ENCODE measurements at regions not wholly inside any gene's neighbourhood (a gene's known extent, or its start where the extent isn't known, plus 50 kb on each side); places are given as distances from the start of the nearest gene placed in this dataset.

DNA sequence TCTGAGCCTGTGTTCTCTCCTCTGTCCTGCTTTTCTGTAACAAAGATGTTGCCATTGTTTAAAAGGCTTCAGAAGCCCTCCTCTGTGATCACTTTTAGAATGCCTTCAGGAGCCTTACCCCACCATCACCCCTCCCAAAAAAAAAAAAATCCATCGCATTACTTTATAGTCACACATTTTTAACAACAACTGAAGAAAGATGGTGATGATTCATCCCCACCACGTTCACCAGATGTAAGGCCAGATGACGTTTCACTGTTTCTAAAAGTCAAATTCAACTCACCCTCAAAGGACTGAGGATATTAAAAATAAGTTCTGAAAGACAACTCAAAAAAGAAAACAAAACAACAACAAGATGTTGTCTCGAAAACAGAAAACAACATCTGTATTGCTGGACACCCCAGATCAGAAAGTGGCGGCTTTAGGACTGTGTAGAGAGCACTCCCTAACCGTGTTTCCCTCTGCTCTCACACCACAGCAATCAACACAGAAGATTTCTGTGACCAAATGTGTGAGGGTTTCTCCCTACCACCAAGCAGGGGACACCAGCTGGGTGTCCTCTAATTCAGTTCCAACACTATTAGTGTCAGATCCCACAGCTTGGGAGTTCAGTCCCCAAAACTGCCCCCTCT is 61.9 kb upstream of the CREB1 start:
- Histone ChIP-seq H4K20me1 (ENCODE audit: insufficient read depth) (no peaks in the 10 kb centered on the region), H3K9me3 (ENCODE audit: low read length) (no peaks in the 10 kb centered on the region), H3F3A (ENCODE audit: insufficient read depth, low read length, poor library complexity, severe bottlenecking) (no peaks in the 10 kb centered on the region), H3K27me3 (ENCODE audit: insufficient read depth, low read depth, low read length) (no peaks in the 10 kb centered on the region), H2AFZ (ENCODE audit: low read depth, low read length) (no peak overlapping the region), H3K4me3 (ENCODE audit: low read length) (no peak overlapping the region), H3K36me3 (ENCODE audit: insufficient read depth, low read length) (no peaks in the 10 kb centered on the region), H3K4me2 (ENCODE audit: low read length) (no peak overlapping the region), H3K79me2 (replicated peaks; ENCODE audit: insufficient read depth, low read length) (peaks cover 12% of the 10 kb centered on the region), H3K27ac (ENCODE audit: low read length) (no peak overlapping the region), H3K9ac (ENCODE audit: low read length) (no peak overlapping the region), H3K9me2 (ENCODE audit: insufficient read depth, low read length) (no peaks in the 10 kb centered on the region)
- TF ChIP-seq POLR2AphosphoS5 (IDR thresholded peaks at IDR 0.05) (no peak), TAF1 (IDR thresholded peaks at IDR 0.05; ENCODE audit: low read depth) (no peak), EP300 (conservative IDR thresholded peaks at IDR 0.05; ENCODE audit: poor library complexity, severe bottlenecking) (no peak), RAD21 (conservative IDR thresholded peaks at IDR 0.05) (no peak), EZH2 (IDR thresholded peaks at IDR 0.05; ENCODE audit: borderline replicate concordance, insufficient read depth, low read length, poor library complexity, severe bottlenecking) (no peak), SMC3 (conservative IDR thresholded peaks at IDR 0.05; ENCODE audit: poor library complexity) (no peak), MXI1 (conservative IDR thresholded peaks at IDR 0.05; ENCODE audit: poor library complexity, severe bottlenecking) (no peak)
- TF ChIP-seq, protein P1, sequence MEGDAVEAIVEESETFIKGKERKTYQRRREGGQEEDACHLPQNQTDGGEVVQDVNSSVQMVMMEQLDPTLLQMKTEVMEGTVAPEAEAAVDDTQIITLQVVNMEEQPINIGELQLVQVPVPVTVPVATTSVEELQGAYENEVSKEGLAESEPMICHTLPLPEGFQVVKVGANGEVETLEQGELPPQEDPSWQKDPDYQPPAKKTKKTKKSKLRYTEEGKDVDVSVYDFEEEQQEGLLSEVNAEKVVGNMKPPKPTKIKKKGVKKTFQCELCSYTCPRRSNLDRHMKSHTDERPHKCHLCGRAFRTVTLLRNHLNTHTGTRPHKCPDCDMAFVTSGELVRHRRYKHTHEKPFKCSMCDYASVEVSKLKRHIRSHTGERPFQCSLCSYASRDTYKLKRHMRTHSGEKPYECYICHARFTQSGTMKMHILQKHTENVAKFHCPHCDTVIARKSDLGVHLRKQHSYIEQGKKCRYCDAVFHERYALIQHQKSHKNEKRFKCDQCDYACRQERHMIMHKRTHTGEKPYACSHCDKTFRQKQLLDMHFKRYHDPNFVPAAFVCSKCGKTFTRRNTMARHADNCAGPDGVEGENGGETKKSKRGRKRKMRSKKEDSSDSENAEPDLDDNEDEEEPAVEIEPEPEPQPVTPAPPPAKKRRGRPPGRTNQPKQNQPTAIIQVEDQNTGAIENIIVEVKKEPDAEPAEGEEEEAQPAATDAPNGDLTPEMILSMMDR (IDR thresholded peaks at IDR 0.05; ENCODE audit: poor library complexity, severe bottlenecking) = no peak
- TF ChIP-seq, protein P2, sequence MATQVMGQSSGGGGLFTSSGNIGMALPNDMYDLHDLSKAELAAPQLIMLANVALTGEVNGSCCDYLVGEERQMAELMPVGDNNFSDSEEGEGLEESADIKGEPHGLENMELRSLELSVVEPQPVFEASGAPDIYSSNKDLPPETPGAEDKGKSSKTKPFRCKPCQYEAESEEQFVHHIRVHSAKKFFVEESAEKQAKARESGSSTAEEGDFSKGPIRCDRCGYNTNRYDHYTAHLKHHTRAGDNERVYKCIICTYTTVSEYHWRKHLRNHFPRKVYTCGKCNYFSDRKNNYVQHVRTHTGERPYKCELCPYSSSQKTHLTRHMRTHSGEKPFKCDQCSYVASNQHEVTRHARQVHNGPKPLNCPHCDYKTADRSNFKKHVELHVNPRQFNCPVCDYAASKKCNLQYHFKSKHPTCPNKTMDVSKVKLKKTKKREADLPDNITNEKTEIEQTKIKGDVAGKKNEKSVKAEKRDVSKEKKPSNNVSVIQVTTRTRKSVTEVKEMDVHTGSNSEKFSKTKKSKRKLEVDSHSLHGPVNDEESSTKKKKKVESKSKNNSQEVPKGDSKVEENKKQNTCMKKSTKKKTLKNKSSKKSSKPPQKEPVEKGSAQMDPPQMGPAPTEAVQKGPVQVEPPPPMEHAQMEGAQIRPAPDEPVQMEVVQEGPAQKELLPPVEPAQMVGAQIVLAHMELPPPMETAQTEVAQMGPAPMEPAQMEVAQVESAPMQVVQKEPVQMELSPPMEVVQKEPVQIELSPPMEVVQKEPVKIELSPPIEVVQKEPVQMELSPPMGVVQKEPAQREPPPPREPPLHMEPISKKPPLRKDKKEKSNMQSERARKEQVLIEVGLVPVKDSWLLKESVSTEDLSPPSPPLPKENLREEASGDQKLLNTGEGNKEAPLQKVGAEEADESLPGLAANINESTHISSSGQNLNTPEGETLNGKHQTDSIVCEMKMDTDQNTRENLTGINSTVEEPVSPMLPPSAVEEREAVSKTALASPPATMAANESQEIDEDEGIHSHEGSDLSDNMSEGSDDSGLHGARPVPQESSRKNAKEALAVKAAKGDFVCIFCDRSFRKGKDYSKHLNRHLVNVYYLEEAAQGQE (IDR thresholded peaks at IDR 0.05; ENCODE audit: borderline replicate concordance) = no peak

DNA sequence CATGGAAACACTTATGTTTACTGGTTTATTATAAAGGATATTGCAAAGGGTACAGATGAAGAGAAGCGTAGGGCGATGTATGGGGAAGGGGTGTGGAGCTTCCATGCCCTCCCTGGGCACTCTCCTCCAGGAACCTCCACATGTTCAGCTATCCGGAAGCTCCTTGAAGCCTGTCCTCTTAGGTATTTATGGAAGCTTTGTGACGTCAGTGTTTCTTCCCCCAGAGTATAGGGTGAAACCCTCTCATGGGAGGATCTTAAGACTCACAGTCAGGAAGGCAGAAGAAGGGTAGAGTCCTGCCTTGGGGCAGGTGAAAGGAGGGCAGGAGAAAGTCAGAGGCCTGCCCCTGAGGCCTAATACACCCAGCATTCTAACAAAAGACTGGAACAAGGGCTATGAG is 61.3 kb upstream of the CREB1 start:
- Histone ChIP-seq H3K9me2 (ENCODE audit: insufficient read depth, low read length) (no peaks in the 10 kb centered on the region), H3K4me3 (ENCODE audit: low read length) (no peak overlapping the region), H3K79me2 (replicated peaks; ENCODE audit: insufficient read depth, low read length) (peaks cover 13% of the 10 kb centered on the region), H3K9me3 (ENCODE audit: low read length) (no peaks in the 10 kb centered on the region), H3F3A (ENCODE audit: insufficient read depth, low read length, poor library complexity, severe bottlenecking) (no peaks in the 10 kb centered on the region), H4K20me1 (ENCODE audit: insufficient read depth) (no peaks in the 10 kb centered on the region), H3K27me3 (ENCODE audit: insufficient read depth, low read depth, low read length) (no peaks in the 10 kb centered on the region), H3K36me3 (ENCODE audit: insufficient read depth, low read length) (no peaks in the 10 kb centered on the region), H3K9ac (ENCODE audit: low read length) (no peak overlapping the region), H3K4me2 (ENCODE audit: low read length) (no peak overlapping the region), H2AFZ (ENCODE audit: low read depth, low read length) (no peak overlapping the region), H3K27ac (ENCODE audit: low read length) (no peak overlapping the region)
- no peak for TF ChIP-seq RAD21 (conservative IDR thresholded peaks at IDR 0.05)
- TF ChIP-seq TAF1 (IDR thresholded peaks at IDR 0.05; ENCODE audit: low read depth) = no peak
- no peak for TF ChIP-seq EP300 (conservative IDR thresholded peaks at IDR 0.05; ENCODE audit: poor library complexity, severe bottlenecking)
